Activated B cell treated with CpG ODN at 0.5 μM for 24 hours (primary cell): ENCODE measurements at regions not wholly inside any gene's neighbourhood (a gene's known extent, or its start where the extent isn't known, plus 50 kb on each side); places are given as distances from the start of the nearest gene placed in this dataset.

Source experiments
- ATAC-seq: fragments of 200-7000 bp; cut with Tn5 transposase; one replicate; pipeline ENCODE4 v1.10.0; 2021; ENCODE audit warnings: low read depth, mild to moderate bottlenecking, moderate library complexity
- CTCF ChIA-PET: fragments of 350-600 bp; sonication (Branson Sonifier 250); formaldehyde crosslinking; loops from one replicate; lab custom pipeline; 2021; ENCODE audit warnings: antibody characterized with exemption; lab: Charles Lee
- POLR2A ChIA-PET: fragments of 350-600 bp; sonication (Branson Sonifier 250); formaldehyde crosslinking; loops from one replicate; lab custom pipeline; 2021; ENCODE audit warnings: antibody characterized with exemption; lab: Charles Lee
- DNase-seq: peaks from one replicate; pipeline ENCODE4 v3.0.0; 2022
- H3K27ac Mint-ChIP-seq: one replicate; pipeline ENCODE4 v1.8.0; 2020; ENCODE audit warnings: mixed read lengths
- H3K27me3 Mint-ChIP-seq: one replicate; pipeline ENCODE4 v1.8.0; 2021; ENCODE audit warnings: mixed read lengths
- H3K36me3 Mint-ChIP-seq: one replicate; pipeline ENCODE4 v1.8.0; 2021; ENCODE audit warnings: low read depth, mixed read lengths
- H3K4me1 Mint-ChIP-seq: one replicate; pipeline ENCODE4 v1.8.0; 2021; ENCODE audit warnings: mixed read lengths
- H3K4me3 Mint-ChIP-seq: one replicate; pipeline ENCODE4 v1.8.0; 2020; ENCODE audit warnings: mild to moderate bottlenecking, mixed read lengths
- H3K9me3 Mint-ChIP-seq: one replicate; pipeline ENCODE4 v1.8.0; 2020; ENCODE audit warnings: mixed read lengths
- CTCF ChIP-seq: fragments of 200-600 bp; IDR thresholded peaks from one replicate; pipeline ENCODE4 v1.8.0; 2022; ENCODE audit warnings: antibody characterized with exemption, mild to moderate bottlenecking
- intact Hi-C: fragments of 100-400 bp; cut with micrococcal nuclease; formaldehyde crosslinking; loops from one replicate; pipeline ENCODE4 v1.15.1; 2024

DNA sequence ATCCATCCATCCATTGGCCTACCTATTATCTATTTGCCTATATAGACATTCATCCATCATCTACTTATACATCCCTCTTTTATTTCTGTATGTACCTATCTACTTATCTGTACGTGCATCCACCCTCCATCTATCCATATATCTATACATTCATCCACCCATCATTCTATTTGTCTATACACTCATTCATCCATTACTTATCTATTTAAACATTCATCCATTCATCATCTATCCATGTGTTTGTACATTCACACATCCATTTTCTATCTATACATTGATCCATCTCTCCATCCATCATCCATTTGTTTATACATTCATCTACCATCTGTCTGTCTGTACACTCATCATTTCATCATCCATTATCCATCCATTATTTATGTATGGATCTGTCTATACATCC is 365.7 kb upstream of the RBFOX1 start:
- TF ChIP-seq CTCF = no peak
- Mint-ChIP-seq H3K4me1 (no peaks in the 10 kb centered on the region), H3K9me3 (peaks cover 17% of the 10 kb centered on the region), H3K4me3 (no peak overlapping the region), H3K36me3 (no peaks in the 10 kb centered on the region), H3K27ac (no peak overlapping the region), H3K27me3 (no peaks in the 10 kb centered on the region)
- no peak for ATAC-seq
- no peak for DNase-seq
- POLR2A ChIA-PET = no interaction called here
- intact Hi-C loops = no loop called here
- CTCF ChIA-PET = no interaction called here

GRCh38 chr16:6964679-6965078 is 368.0 kb upstream of the RBFOX1 start:
- CTCF ChIA-PET = no interaction called here
- ATAC-seq = no peak

DNA sequence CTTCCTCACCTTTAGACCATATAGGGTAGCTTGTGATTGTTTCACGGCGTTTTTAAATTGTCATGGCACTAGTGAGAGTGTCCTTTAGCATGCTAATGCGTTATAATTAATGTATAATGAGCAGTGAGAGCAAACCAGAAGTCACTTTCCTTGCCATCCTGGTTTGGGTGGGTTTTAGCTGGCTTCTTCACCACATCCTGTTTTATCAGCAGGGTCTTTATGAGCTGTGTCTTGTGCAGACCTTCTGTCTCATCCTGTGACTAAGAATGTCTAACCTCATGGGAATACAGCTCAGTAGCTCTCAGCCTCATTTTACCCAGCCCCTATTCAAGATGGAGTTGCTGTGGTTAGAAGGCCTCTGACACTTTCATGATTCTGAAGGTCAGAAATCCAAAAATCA is 370.9 kb upstream of the RBFOX1 start:
- intact Hi-C loops = no loop called here
- no peak for TF ChIP-seq CTCF
- DNase-seq = no peak
- Mint-ChIP-seq H3K36me3 (no peaks in the 10 kb centered on the region), H3K27me3 (no peaks in the 10 kb centered on the region), H3K27ac (no peak overlapping the region), H3K4me1 (no peaks in the 10 kb centered on the region), H3K4me3 (no peak overlapping the region), H3K9me3 (peaks cover 3% of the 10 kb centered on the region)
- CTCF ChIA-PET = no interaction called here
- no peak for ATAC-seq
- POLR2A ChIA-PET = no interaction called here

More at GRCh38 chr16:6964679-6965078, 368.0 kb upstream of the RBFOX1 start:
- Mint-ChIP-seq H3K9me3 (peaks cover 8% of the 10 kb centered on the region), H3K27me3 (no peaks in the 10 kb centered on the region), H3K36me3 (no peaks in the 10 kb centered on the region), H3K4me1 (no peaks in the 10 kb centered on the region), H3K27ac (no peak overlapping the region), H3K4me3 (no peak overlapping the region)
- no peak for DNase-seq
- POLR2A ChIA-PET = no interaction called here
- TF ChIP-seq CTCF = no peak
- intact Hi-C loops = no loop called here

- CTCF ChIA-PET = no interaction called here
- no peak for TF ChIP-seq CTCF
- Mint-ChIP-seq H3K4me1 (no peaks in the 10 kb centered on the region), H3K9me3 (peaks cover 2% of the 10 kb centered on the region), H3K27ac (no peak overlapping the region), H3K4me3 (no peak overlapping the region), H3K36me3 (no peaks in the 10 kb centered on the region), H3K27me3 (no peaks in the 10 kb centered on the region)
- ATAC-seq = no peak
- no peak for DNase-seq
- POLR2A ChIA-PET = no interaction called here
- intact Hi-C loops = no loop called here
These were observed 374.5 kb upstream of the RBFOX1 start for GRCh38 chr16:6958184-6958583.

- CTCF ChIA-PET = no interaction called here
- TF ChIP-seq CTCF = no peak
- Mint-ChIP-seq H3K4me3 (no peak overlapping the region), H3K4me1 (no peaks in the 10 kb centered on the region), H3K9me3 (peaks cover 2% of the 10 kb centered on the region), H3K27ac (no peak overlapping the region), H3K36me3 (no peaks in the 10 kb centered on the region), H3K27me3 (no peaks in the 10 kb centered on the region)
- POLR2A ChIA-PET = no interaction called here
- ATAC-seq = no peak
- no peak for DNase-seq
- intact Hi-C loops = no loop called here
These were observed 375.0 kb upstream of the RBFOX1 start for GRCh38 chr16:6957681-6958080.
